A549 (cell line): ENCODE measurements at regions not wholly inside any gene's neighbourhood (a gene's known extent, or its start where the extent isn't known, plus 50 kb on each side); places are given as distances from the start of the nearest gene placed in this dataset.

Experiments
- ATAC-seq, 2 experiments: fragments of 200-7000 bp in 1 of 2; fragments of >200 bp in 1 of 2; cut with Nextera tagmentation in 1 of 2; cut with Tn5 transposase in 1 of 2; 3 replicates each; pipeline versions ENCODE4 v1.8.0 to v1.9.1; 2018 to 2020; ENCODE audit warnings: mild to moderate bottlenecking in 1 of 2, moderate library complexity in 1 of 2
- CTCF ChIA-PET: fragments of 300-600 bp; sonication (Branson Sonifier 250); formaldehyde crosslinking; extraction: SDS; loops from one replicate; lab custom pipeline; 2021; ENCODE audit warnings: antibody characterized with exemption, inconsistent platforms; lab: Yijun Ruan, JAX
- POLR2A ChIA-PET: fragments of 350-600 bp; formaldehyde crosslinking; extraction: SDS; loops from one replicate; lab custom pipeline; 2021; ENCODE audit warnings: antibody characterized with exemption, inconsistent platforms; lab: Yijun Ruan, JAX
- DNase-seq, 2 experiments: peaks; one replicate each; pipeline versions ENCODE4 v3.0.0 to v3.0.0-alpha.2; 2011 to 2016; ENCODE audit warnings: low read depth in 1 of 2, low spot score in 1 of 2
- FAIRE-seq: peaks from 2 replicates; lab custom pipeline; 2011; peaks lifted over from hg19 to GRCh38; lab: Jason Lieb, UNC
- H3K27ac ChIP-seq, 2 experiments: fragments of >200 bp; sonication (Bioruptor Twin); formaldehyde crosslinking; 3 replicates each; pipeline ENCODE4 v1.5.1; 2016 to 2017
- H3K4me1 ChIP-seq: fragments of >200 bp; sonication (Bioruptor Twin); formaldehyde crosslinking; 3 replicates; pipeline ENCODE4 v1.6.1; 2016
- H3K4me2 ChIP-seq: fragments of >200 bp; sonication (Bioruptor Twin); formaldehyde crosslinking; 3 replicates; pipeline ENCODE4 v1.6.1; 2016
- H3K4me3 ChIP-seq: fragments of >200 bp; sonication (Bioruptor Twin); formaldehyde crosslinking; 3 replicates; pipeline ENCODE4 v1.5.1; 2016
- H3K9me3 ChIP-seq: fragments of >200 bp; sonication (Bioruptor Twin); formaldehyde crosslinking; 3 replicates; pipeline ENCODE4 v1.6.1; 2016
- CBX2 ChIP-seq: fragments of 200-600 bp; sonication (generic); IDR thresholded peaks from 2 replicates; pipeline ENCODE4 v1.6.1; 2016; ENCODE audit warnings: low read depth, mild to moderate bottlenecking, borderline replicate concordance
- CTCF ChIP-seq: fragments of >200 bp; sonication (Bioruptor Twin); formaldehyde crosslinking; IDR thresholded peaks from 3 replicates; pipeline ENCODE4 v1.5.1; 2016
- EHMT2 ChIP-seq: fragments of 200-600 bp; sonication (generic); IDR thresholded peaks from 2 replicates; pipeline ENCODE4 v1.6.1; 2016; ENCODE audit warnings: antibody characterized with exemption, low read depth, mild to moderate bottlenecking, moderate library complexity
- FOSB ChIP-seq: fragments of 250-450 bp; sonication (Bioruptor Pico); IDR thresholded peaks from 2 replicates; pipeline ENCODE4 v1.5.0; 2020; ENCODE audit warnings: mild to moderate bottlenecking, moderate library complexity
- FOSL2 ChIP-seq, 2 experiments: fragments of 450-650 bp in 1 of 2; fragments of >200 bp in 1 of 2; sonication (Bioruptor Twin) in 1 of 2; formaldehyde crosslinking; IDR thresholded peaks; 2 replicates each; pipeline versions ENCODE4 v1.5.0 to v1.6.1; 2016 to 2020; ENCODE audit warnings: mild to moderate bottlenecking in 1 of 2, moderate library complexity in 1 of 2
- HEYL ChIP-seq: fragments of 250-450 bp; sonication (Bioruptor Pico); IDR thresholded peaks from 2 replicates; pipeline ENCODE4 v1.8.0; 2021; ENCODE audit warnings: mild to moderate bottlenecking, moderate library complexity
- HMGXB4 ChIP-seq: fragments of 250-450 bp; sonication (Bioruptor Pico); IDR thresholded peaks from 2 replicates; pipeline ENCODE4 v1.5.0; 2021; ENCODE audit warnings: mild to moderate bottlenecking, moderate library complexity, borderline replicate concordance
- KDM1A ChIP-seq: fragments of 200-600 bp; sonication (generic); IDR thresholded peaks from 2 replicates; pipeline ENCODE4 v1.6.1; 2016; ENCODE audit warnings: low read depth, mild to moderate bottlenecking
- MAZ ChIP-seq: fragments of 150-350 bp; IDR thresholded peaks from 2 replicates; pipeline ENCODE4 v1.6.1; 2014; ENCODE audit warnings: antibody characterized with exemption, low read depth, low read length, borderline replicate concordance
- NFE2L2 ChIP-seq: fragments of 150-350 bp; conservative IDR thresholded peaks from 2 replicates; pipeline ENCODE4 v1.6.1; 2014; ENCODE audit warnings: low read length
- POLR2A ChIP-seq: IDR thresholded peaks from 2 replicates; pipeline ENCODE4 v1.6.1; 2012; ENCODE audit warnings: mild to moderate bottlenecking, low read length
- POLR2AphosphoS2 ChIP-seq: conservative IDR thresholded peaks from 2 replicates; pipeline ENCODE4 v1.6.1; 2012; ENCODE audit warnings: low read length, improper control_type of control experiment, inconsistent platforms
- REST ChIP-seq: fragments of 200-600 bp; sonication (generic); IDR thresholded peaks from 2 replicates; pipeline ENCODE4 v1.6.1; 2016; ENCODE audit warnings: antibody characterized with exemption, mild to moderate bottlenecking, moderate library complexity
- SMC3 ChIP-seq: fragments of >200 bp; sonication (Bioruptor Twin); formaldehyde crosslinking; IDR thresholded peaks from 3 replicates; pipeline ENCODE4 v1.6.1; 2018; ENCODE audit warnings: inconsistent platforms
- SREBF2 ChIP-seq: fragments of 450-650 bp; IDR thresholded peaks from 2 replicates; pipeline ENCODE4 v1.6.1; 2014; ENCODE audit warnings: mild to moderate bottlenecking, moderate library complexity
- TFCP2L1 ChIP-seq: fragments of 250-450 bp; sonication (Bioruptor Pico); IDR thresholded peaks from 2 replicates; pipeline ENCODE4 v1.5.0; 2021; ENCODE audit warnings: mild to moderate bottlenecking
- USF2 ChIP-seq: fragments of 450-650 bp; IDR thresholded peaks from 2 replicates; pipeline ENCODE4 v1.6.1; 2014; ENCODE audit warnings: antibody characterized with exemption
- ZNF302 ChIP-seq: fragments of 250-450 bp; sonication (Bioruptor Pico); IDR thresholded peaks from 2 replicates; pipeline ENCODE4 v1.9.0; 2021; ENCODE audit warnings: inconsistent platforms, mild to moderate bottlenecking, moderate library complexity
- WGBS: methylation state at CpG from one replicate; pipeline ENCODE4 v1.1.6; 2017; ENCODE audit errors: missing lambda C conversion rate; 5-methylcytosine and 5-hydroxymethylcytosine counted together

DNA sequence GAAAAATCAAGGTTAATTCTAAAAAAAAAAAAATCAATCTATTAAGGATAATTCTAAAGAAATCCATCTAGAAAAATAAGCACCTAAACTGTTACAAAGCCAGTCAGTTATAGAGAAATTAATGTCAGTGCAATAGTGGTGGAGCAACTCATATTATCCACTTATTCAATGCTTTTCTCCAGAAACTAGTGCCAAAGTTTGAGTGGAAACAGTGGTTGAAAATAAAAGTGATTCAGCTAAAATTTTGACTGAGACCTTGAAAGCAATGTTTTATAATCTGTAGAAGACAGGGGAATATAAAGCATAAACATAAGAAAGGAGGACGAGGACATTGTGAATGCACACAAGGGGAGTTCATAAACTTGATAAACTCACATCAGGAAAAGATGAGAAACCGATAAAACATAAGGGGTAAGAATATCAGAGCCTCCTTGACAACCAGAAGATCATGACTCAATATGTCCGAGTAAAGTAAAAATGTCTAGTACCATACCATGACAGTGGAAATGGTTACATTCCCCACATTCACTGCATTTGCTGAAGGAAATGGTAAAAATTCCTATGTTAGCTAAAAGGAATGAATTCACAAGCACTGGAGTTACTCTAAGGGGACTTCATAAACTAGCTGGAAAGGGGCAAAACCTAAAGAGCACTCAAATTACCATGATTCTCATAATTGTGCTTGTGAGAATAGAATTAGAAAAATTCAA is 58.7 kb upstream of the SLC5A12 start:
- ChIA-PET CTCF (interaction anchor here (0.6 kb wide), 1 partner anchor 89 kb away, joined by 3 read pairs; no protein-coding TSS in a partner anchor), POLR2A (no interaction called here)
- Histone ChIP-seq H3K9me3 (0 out of 3 replicates have a peak, but pooled peaks cover 6% of the 10 kb centered on the region), H3K4me2 (no peak overlapping the region), H3K4me3 (no peak overlapping the region), H3K27ac (no peak overlapping the region), H3K4me1 (no peaks in the 10 kb centered on the region)
- ATAC-seq (no peak), FAIRE-seq (no peak), DNase-seq (no peak)
- TF ChIP-seq CBX2 (no peak), TFCP2L1 (no peak), HEYL (no peak), HMGXB4 (CRISPR knock-in tag) (no peak), FOSB (CRISPR knock-in tag) (no peak), KDM1A (no peak), MAZ (no peak), FOSL2 (IDR thresholded peaks at IDR 0.05) (no peak), FOSL2 (CRISPR knock-in tag; IDR thresholded peaks at IDR 0.05) (no peak), POLR2A (no peak), SMC3 (no peak), ZNF302 (CRISPR knock-in tag) (no peak), POLR2AphosphoS2 (no peak), EHMT2 (no peak)
- WGBS, result 24% methylated on average over 3 of the region's 3 CpGs

- DNase-seq (no peak), ATAC-seq (no peak), FAIRE-seq (no peak)
- Histone ChIP-seq H3K9me3 (0 out of 3 replicates have a peak, but pooled peaks cover 6% of the 10 kb centered on the region), H3K4me2 (no peak overlapping the region), H3K4me3 (no peak overlapping the region), H3K4me1 (no peaks in the 10 kb centered on the region), H3K27ac (no peak overlapping the region)
- ChIA-PET CTCF (no interaction called here), POLR2A (no interaction called here)
- TF ChIP-seq REST, result no peak
- no peak for TF ChIP-seq USF2
- TF ChIP-seq EHMT2, result no peak
- TF ChIP-seq CTCF, result no peak
- TF ChIP-seq POLR2A, result no peak
- no peak for TF ChIP-seq ZNF302 (CRISPR knock-in tag)
- no peak for TF ChIP-seq SREBF2
- no peak for TF ChIP-seq NFE2L2
- WGBS, result under 1% methylated on average over 4 of the region's 4 CpGs
Measured at GRCh38 chr11:26782220-26782965, 60.5 kb upstream of the SLC5A12 start.
